Endothelial cell of umbilical vein (primary cell): ENCODE measurements at regions not wholly inside any gene's neighbourhood (a gene's known extent, or its start where the extent isn't known, plus 50 kb on each side); places are given as distances from the start of the nearest gene placed in this dataset.

ENCODE experiments used
- BruUV-seq: library from RNA; stranded (reverse); fragments of 400-500 nt; replicated peaks from 2 replicates; lab custom pipeline; 2021; lab: Mats Ljungman, UMichigan
- CTCF ChIA-PET: fragments of 300-600, 350-600 bp; sonication (Branson Sonifier 250); formaldehyde crosslinking; loops from one replicate; lab custom pipeline; 2021; ENCODE audit warnings: antibody characterized with exemption, inconsistent platforms; lab: Charles Lee
- POLR2A ChIA-PET: fragments of 300-600, 350-600 bp; sonication (Branson Sonifier 250); formaldehyde crosslinking; loops from one replicate; lab custom pipeline; 2021; ENCODE audit warnings: antibody characterized with exemption, inconsistent platforms; lab: Charles Lee
- DNase-seq: peaks from one replicate; pipeline ENCODE4 v3.0.0-alpha.2; 2011; ENCODE audit warnings: low read depth, low spot score
- FAIRE-seq: peaks from 2 replicates; lab custom pipeline; 2011; peaks lifted over from hg19 to GRCh38; lab: Jason Lieb, UNC
- H2AFZ ChIP-seq: 2 replicates; pipeline ENCODE4 v1.6.0; 2012; ENCODE audit warnings: low read depth, low read length, control low read depth, inconsistent platforms
- H3K27ac ChIP-seq: 2 replicates; pipeline ENCODE4 v1.5.1; 2011; ENCODE audit warnings: low read depth, mild to moderate bottlenecking, control low read depth, low read length, moderate library complexity; ENCODE audit not compliant: insufficient read depth
- H3K27me3 ChIP-seq, 2 experiments: 2 replicates each; pipeline versions ENCODE4 v1.6.0 to v1.6.1; 2011; ENCODE audit warnings: low read length in 2 of 2, mixed read lengths in 1 of 2; ENCODE audit not compliant: control insufficient read depth in 2 of 2, insufficient read depth in 2 of 2
- H3K36me3 ChIP-seq, 2 experiments: 2 replicates in 1 of 2; 3 replicates in 1 of 2; pipeline ENCODE4 v1.5.1; 2011; ENCODE audit warnings: low read length in 2 of 2, mild to moderate bottlenecking in 1 of 2, moderate library complexity in 1 of 2; ENCODE audit not compliant: control insufficient read depth in 2 of 2, insufficient read depth in 2 of 2; ENCODE audit errors: extremely low read depth in 1 of 2
- H3K4me1 ChIP-seq: 3 replicates; pipeline ENCODE4 v1.5.1; 2011; ENCODE audit warnings: mild to moderate bottlenecking, low read length; ENCODE audit not compliant: control insufficient read depth, insufficient read depth; ENCODE audit errors: extremely low read depth
- H3K4me2 ChIP-seq: 2 replicates; pipeline ENCODE4 v1.6.1; 2011; ENCODE audit warnings: low read length, control low read depth, mixed read lengths; ENCODE audit not compliant: insufficient read depth
- H3K4me3 ChIP-seq, 3 experiments: fragments of 200-600 bp in 1 of 3; sonication (generic), shearing (Covaris generic) in 1 of 3; replicated peaks in 1 of 3; 2 replicates each; pipeline ENCODE4 v1.5.1; 2011 to 2016; ENCODE audit warnings: control low read depth in 3 of 3, low read length in 3 of 3, mild to moderate bottlenecking in 2 of 3, inconsistent platforms in 1 of 3, low read depth in 1 of 3, moderate library complexity in 1 of 3; ENCODE audit not compliant: insufficient read depth in 1 of 3
- H3K79me2 ChIP-seq: 2 replicates; pipeline ENCODE4 v1.6.0; 2012; ENCODE audit warnings: low read length, inconsistent platforms; ENCODE audit not compliant: control insufficient read depth, insufficient read depth
- H3K9ac ChIP-seq: replicated peaks from 2 replicates; pipeline ENCODE3; 2011; ENCODE audit warnings: low read length, control low read depth; ENCODE audit not compliant: insufficient read depth; ENCODE audit errors: extremely low read depth
- H3K9me1 ChIP-seq: replicated peaks from 3 replicates; pipeline ENCODE4 v1.6.0; 2011; ENCODE audit warnings: mild to moderate bottlenecking, low read length; ENCODE audit not compliant: control insufficient read depth, insufficient read depth; ENCODE audit errors: extremely low read depth
- H3K9me3 ChIP-seq: replicated peaks from 2 replicates; pipeline ENCODE4 v1.5.1; 2012; ENCODE audit warnings: low read length, inconsistent platforms; ENCODE audit not compliant: control insufficient read depth, insufficient read depth
- H4K20me1 ChIP-seq: replicated peaks from 2 replicates; pipeline ENCODE3; 2011; ENCODE audit warnings: mild to moderate bottlenecking, low read length; ENCODE audit not compliant: control insufficient read depth, insufficient read depth; ENCODE audit errors: extremely low read depth
- EZH2 ChIP-seq: IDR thresholded peaks from 2 replicates; pipeline ENCODE4 v1.6.1; 2012; ENCODE audit warnings: borderline replicate concordance, low read depth, mild to moderate bottlenecking, moderate library complexity, low read length, inconsistent platforms; ENCODE audit not compliant: severe bottlenecking
- FOS ChIP-seq: IDR thresholded peaks from 2 replicates; pipeline ENCODE4 v1.6.1; 2011; ENCODE audit warnings: mild to moderate bottlenecking, low read length, moderate library complexity, borderline replicate concordance; ENCODE audit not compliant: insufficient read depth
- GATA2 ChIP-seq: IDR thresholded peaks from 2 replicates; pipeline ENCODE4 v1.7.0; 2011; ENCODE audit warnings: low read depth, mild to moderate bottlenecking, moderate library complexity, mixed read lengths, low read length; ENCODE audit not compliant: insufficient read length, insufficient read depth
- JUN ChIP-seq: IDR thresholded peaks from 2 replicates; pipeline ENCODE4 v1.6.1; 2011; ENCODE audit warnings: borderline replicate concordance, low read depth; ENCODE audit not compliant: insufficient read length, insufficient read depth
- MYC ChIP-seq: IDR thresholded peaks from one replicate; pipeline ENCODE4 v1.6.1; 2011; ENCODE audit warnings: mild to moderate bottlenecking, low read depth, low read length
- POLR2A ChIP-seq: IDR thresholded peaks from 2 replicates; pipeline ENCODE4 v1.6.1; 2012; ENCODE audit warnings: low read depth, mild to moderate bottlenecking, control low read depth, low read length
- POLR2AphosphoS5 ChIP-seq: IDR thresholded peaks from 2 replicates; pipeline ENCODE4 v1.6.1; 2012; ENCODE audit warnings: low read depth, mild to moderate bottlenecking, control low read depth, low read length, moderate library complexity; ENCODE audit not compliant: insufficient read depth
- dilution Hi-C: fragments of 300-500 bp; cut with MboI; formaldehyde crosslinking; loops from one replicate; pipeline ENCODE4 v1.15.0; 2019; ENCODE audit warnings: low sequenced_read_pairs; ENCODE audit not compliant: extremely low pct_ligation_motif_present
- intact Hi-C: fragments of 100-400 bp; cut with micrococcal nuclease; formaldehyde crosslinking; loops from one replicate; pipeline ENCODE4 v1.10.0; 2022
- TF ChIP-seq, protein P1 (sequence below), 2 donors: IDR thresholded peaks; 1 replicate in 1 of 2; 2 replicates in 1 of 2; pipeline ENCODE4 v1.5.1; 2011; ENCODE audit warnings: low read length in 2 of 2, mild to moderate bottlenecking in 2 of 2, moderate library complexity in 2 of 2, control low read depth in 1 of 2, inconsistent platforms in 1 of 2, low read depth in 1 of 2; ENCODE audit not compliant: insufficient read depth in 1 of 2; ENCODE audit errors: extremely low read depth in 1 of 2
- TF ChIP-seq, protein P2 (sequence below): IDR thresholded peaks from 2 replicates; pipeline ENCODE4 v1.6.1; 2011; ENCODE audit not compliant: insufficient read depth, insufficient read length

DNA sequence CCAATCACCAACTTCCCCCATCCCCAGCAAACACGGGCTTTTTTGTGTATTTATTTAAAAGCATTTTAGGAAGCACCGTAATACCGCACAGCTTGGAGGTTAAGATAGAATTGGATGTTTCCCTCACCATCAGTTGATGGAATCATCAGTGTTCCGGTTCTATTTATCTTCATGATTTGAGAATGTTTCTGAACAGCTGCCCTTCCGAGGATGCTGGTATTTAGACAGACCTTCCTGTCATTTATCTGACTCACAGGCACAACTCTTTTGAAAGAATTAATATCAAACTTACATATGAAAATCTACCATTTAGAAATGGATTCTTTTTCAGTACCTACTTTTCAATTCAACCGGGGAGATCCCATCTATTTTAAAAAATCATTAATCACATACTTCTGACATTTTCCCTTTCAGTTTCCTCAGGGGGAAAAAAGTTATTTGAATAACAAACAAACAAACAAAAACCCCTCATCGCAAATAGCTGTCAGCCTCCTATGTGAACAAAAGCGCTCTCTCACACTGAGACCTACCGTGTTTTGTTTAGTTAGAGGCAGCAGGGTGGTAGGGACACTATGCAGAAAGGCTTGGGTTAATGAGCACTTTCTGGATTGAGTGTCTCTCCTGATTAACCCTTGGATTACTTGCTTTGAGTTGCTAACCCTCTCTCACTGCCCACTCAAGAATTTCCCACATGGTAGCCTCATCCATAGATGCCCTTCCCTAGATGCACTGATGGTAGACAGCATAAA, 189.3 kb downstream of the TM9SF2 start:
- CTCF ChIA-PET, result interaction anchor here (1.2 kb wide), 1 partner anchor 22 kb away, joined by 3 read pairs; no protein-coding TSS in a partner anchor
- dilution Hi-C loops (no loop called here), intact Hi-C loops (no loop called here)
- Histone ChIP-seq H3K4me1 (no peaks in the 10 kb centered on the region), H3K9ac (no peak overlapping the region), H3K9me3 (no peaks in the 10 kb centered on the region), H3K27me3 (peaks cover 9 to 20% of the 10 kb centered on the region in 2 experiments), H3K36me3 (no peaks in the 10 kb centered on the region), H3K4me2 (no peak overlapping the region), H3K79me2 (no peaks in the 10 kb centered on the region), H3K9me1 (no peaks in the 10 kb centered on the region), H2AFZ (no peak overlapping the region), H3K27ac (no peak overlapping the region), H4K20me1 (no peaks in the 10 kb centered on the region), H3K4me3 (no peak overlapping the region)
- POLR2A ChIA-PET, result no interaction called here
- TF ChIP-seq GATA2 (no peak), FOS (no peak), JUN (no peak), MYC (no peak), POLR2A (no peak), EZH2 (no peak), POLR2AphosphoS5 (no peak)
- TF ChIP-seq, protein P1, sequence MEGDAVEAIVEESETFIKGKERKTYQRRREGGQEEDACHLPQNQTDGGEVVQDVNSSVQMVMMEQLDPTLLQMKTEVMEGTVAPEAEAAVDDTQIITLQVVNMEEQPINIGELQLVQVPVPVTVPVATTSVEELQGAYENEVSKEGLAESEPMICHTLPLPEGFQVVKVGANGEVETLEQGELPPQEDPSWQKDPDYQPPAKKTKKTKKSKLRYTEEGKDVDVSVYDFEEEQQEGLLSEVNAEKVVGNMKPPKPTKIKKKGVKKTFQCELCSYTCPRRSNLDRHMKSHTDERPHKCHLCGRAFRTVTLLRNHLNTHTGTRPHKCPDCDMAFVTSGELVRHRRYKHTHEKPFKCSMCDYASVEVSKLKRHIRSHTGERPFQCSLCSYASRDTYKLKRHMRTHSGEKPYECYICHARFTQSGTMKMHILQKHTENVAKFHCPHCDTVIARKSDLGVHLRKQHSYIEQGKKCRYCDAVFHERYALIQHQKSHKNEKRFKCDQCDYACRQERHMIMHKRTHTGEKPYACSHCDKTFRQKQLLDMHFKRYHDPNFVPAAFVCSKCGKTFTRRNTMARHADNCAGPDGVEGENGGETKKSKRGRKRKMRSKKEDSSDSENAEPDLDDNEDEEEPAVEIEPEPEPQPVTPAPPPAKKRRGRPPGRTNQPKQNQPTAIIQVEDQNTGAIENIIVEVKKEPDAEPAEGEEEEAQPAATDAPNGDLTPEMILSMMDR (IDR thresholded peaks at IDR 0.05; ENCODE audit: extremely low read depth in 1 of 2, insufficient read depth in 1 of 2, low read depth in 1 of 2, low read length in 2 of 2), result no peak
- TF ChIP-seq, protein P2, sequence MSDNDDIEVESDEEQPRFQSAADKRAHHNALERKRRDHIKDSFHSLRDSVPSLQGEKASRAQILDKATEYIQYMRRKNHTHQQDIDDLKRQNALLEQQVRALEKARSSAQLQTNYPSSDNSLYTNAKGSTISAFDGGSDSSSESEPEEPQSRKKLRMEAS, result no peak
- DNase-seq (no peak), FAIRE-seq (no peak)
- no TSS peak for BruUV-seq
